Limb (tissue), 2 donors: ENCODE measurements at regions not wholly inside any gene's neighbourhood (a gene's known extent, or its start where the extent isn't known, plus 50 kb on each side); places are given as distances from the start of the nearest gene placed in this dataset.
"Not testable (repeated sequence)": the region's sequence is repeated elsewhere in the genome, so short reads cannot be mapped to it uniquely, and the experiment has no call there.

ENCODE experiments used
- DNase-seq, 2 donors: peaks; one replicate each; pipeline ENCODE4 v3.0.0-alpha.2; 2016; ENCODE audit errors: extremely low spot score in 2 of 2

- DNase-seq, result no peak
Observed at GRCh38 chr18:28457784-28458183, 280.9 kb upstream of the CDH2 start.

- DNase-seq, result no peak
Observed at GRCh38 chr18:28455971-28456370, 279.0 kb upstream of the CDH2 start.

- DNase-seq, result no peak
Observed at GRCh38 chr18:28439870-28440269, 262.9 kb upstream of the CDH2 start.

- DNase-seq, result no peak
Observed at GRCh38 chr18:28438381-28438780, 261.5 kb upstream of the CDH2 start.

GRCh38 chr18:28432339-28432738, 255.4 kb upstream of the CDH2 start:
- no peak for DNase-seq

- no peak for DNase-seq
Observed at GRCh38 chr18:28425886-28426285, 249.0 kb upstream of the CDH2 start.

GRCh38 chr18:28422577-28422976, 245.6 kb upstream of the CDH2 start:
- no peak for DNase-seq

GRCh38 chr18:28421950-28422349, 245.0 kb upstream of the CDH2 start:
- DNase-seq, result not testable (repeated sequence)

GRCh38 chr18:28412521-28412920, 235.6 kb upstream of the CDH2 start:
- DNase-seq, result no peak

GRCh38 chr18:28411806-28412205, 234.9 kb upstream of the CDH2 start:
- DNase-seq, result peak in 1 of 2 donors; percentile 29

GRCh38 chr18:28409811-28410210, 232.9 kb upstream of the CDH2 start:
- no peak for DNase-seq

GRCh38 chr18:28408528-28408927, 231.6 kb upstream of the CDH2 start:
- DNase-seq, result no peak

GRCh38 chr18:28407681-28408080, 230.8 kb upstream of the CDH2 start:
- DNase-seq, result no peak

- no peak for DNase-seq
Observed at GRCh38 chr18:28406533-28406932, 229.6 kb upstream of the CDH2 start.

- no peak for DNase-seq
Observed at GRCh38 chr18:28404694-28405093, 227.8 kb upstream of the CDH2 start.

GRCh38 chr18:28399781-28400362, 222.9 kb upstream of the CDH2 start:
- no peak for DNase-seq

- no peak for DNase-seq
Observed at GRCh38 chr18:28398471-28398870, 221.5 kb upstream of the CDH2 start.

GRCh38 chr18:28390022-28390421, 213.1 kb upstream of the CDH2 start:
- no peak for DNase-seq

- DNase-seq, result no peak
Observed at GRCh38 chr18:28382215-28382879, 205.4 kb upstream of the CDH2 start.

GRCh38 chr18:28372186-28372585, 195.3 kb upstream of the CDH2 start:
- DNase-seq, result peak in 1 of 2 donors; percentile 12

- no peak for DNase-seq
Observed at GRCh38 chr18:28366676-28367075, 189.7 kb upstream of the CDH2 start.

GRCh38 chr18:28365411-28365831, 188.5 kb upstream of the CDH2 start:
- no peak for DNase-seq

- no peak for DNase-seq
Observed at GRCh38 chr18:28363124-28363523, 186.2 kb upstream of the CDH2 start.
